MCF 10A (cell line): ENCODE measurements at regions not wholly inside any gene's neighbourhood (a gene's known extent, or its start where the extent isn't known, plus 50 kb on each side); places are given as distances from the start of the nearest gene placed in this dataset.

Experiments
- BruUV-seq: library from RNA; stranded (reverse); fragments of 400-500 nt; replicated peaks from 2 replicates; lab custom pipeline; 2021; lab: Mats Ljungman, UMichigan
- CTCF ChIA-PET: fragments of 300-600 bp; sonication (Branson Sonifier 250); formaldehyde crosslinking; extraction: SDS; loops from one replicate; lab custom pipeline; 2021; ENCODE audit warnings: antibody characterized with exemption, inconsistent platforms; lab: Yijun Ruan, JAX
- POLR2A ChIA-PET: fragments of 300-600, 350-650 bp; sonication (Branson Sonifier 250); formaldehyde crosslinking; extraction: SDS; loops from one replicate; lab custom pipeline; 2020; ENCODE audit warnings: antibody characterized with exemption, inconsistent platforms; lab: Yijun Ruan, JAX
- DNase-seq: peaks from one replicate; pipeline ENCODE4 v3.0.0-alpha.2; 2018; ENCODE audit not compliant: unreplicated experiment
- H3K27ac Mint-ChIP-seq: one replicate; pipeline ENCODE4 v1.8.0; 2022; ENCODE audit warnings: mild to moderate bottlenecking, low read depth, mixed read lengths; ENCODE audit not compliant: unreplicated experiment
- H3K27me3 Mint-ChIP-seq: one replicate; pipeline ENCODE4 v1.8.0; 2022; ENCODE audit warnings: mixed read lengths; ENCODE audit not compliant: insufficient read depth, unreplicated experiment
- H3K36me3 Mint-ChIP-seq: one replicate; pipeline ENCODE4 v1.8.0; 2022; ENCODE audit warnings: mild to moderate bottlenecking, moderate library complexity, mixed read lengths; ENCODE audit not compliant: insufficient read depth, unreplicated experiment
- H3K4me1 Mint-ChIP-seq: one replicate; pipeline ENCODE4 v1.8.0; 2022; ENCODE audit warnings: mixed read lengths; ENCODE audit not compliant: insufficient read depth, unreplicated experiment
- H3K4me3 Mint-ChIP-seq: one replicate; pipeline ENCODE4 v1.8.0; 2022; ENCODE audit warnings: mild to moderate bottlenecking, moderate library complexity, mixed read lengths; ENCODE audit not compliant: unreplicated experiment
- H3K9me3 Mint-ChIP-seq: one replicate; pipeline ENCODE4 v1.8.0; 2022; ENCODE audit warnings: mixed read lengths; ENCODE audit not compliant: unreplicated experiment
- CTCF ChIP-seq: fragments of 200-600 bp; IDR thresholded peaks from one replicate; pipeline ENCODE4 v1.8.0; 2022; ENCODE audit warnings: antibody characterized with exemption, mild to moderate bottlenecking; ENCODE audit not compliant: unreplicated experiment
- intact Hi-C: fragments of 100-400 bp; cut with micrococcal nuclease; formaldehyde crosslinking; loops from 2 replicates; pipeline ENCODE4 v1.14.1; 2022

- no TSS peak for BruUV-seq
- H3K27ac Mint-ChIP-seq = no peak overlapping the region
- CTCF ChIA-PET = no interaction called here
- DNase-seq = no peak
- no peak overlapping the region for H3K4me3 Mint-ChIP-seq
- peaks cover 76% of the 10 kb centered on the region for H3K27me3 Mint-ChIP-seq
- peaks cover 8% of the 10 kb centered on the region for H3K9me3 Mint-ChIP-seq
- no peak for TF ChIP-seq CTCF
- intact Hi-C loops = no loop called here
- POLR2A ChIA-PET = no interaction called here
- no peaks in the 10 kb centered on the region for H3K36me3 Mint-ChIP-seq
- peaks cover 4% of the 10 kb centered on the region for H3K4me1 Mint-ChIP-seq
These were observed 54.6 kb upstream of the IGLL5 start for GRCh38 chr22:22833059-22833458.

GRCh38 chr22:22833488-22833887 lies 54.1 kb upstream of the IGLL5 start:
- H3K4me1 Mint-ChIP-seq = peaks cover 4% of the 10 kb centered on the region
- ChIA-PET CTCF (no interaction called here), POLR2A (no interaction called here)
- H3K9me3 Mint-ChIP-seq = peaks cover 8% of the 10 kb centered on the region
- peaks cover 73% of the 10 kb centered on the region for H3K27me3 Mint-ChIP-seq
- H3K4me3 Mint-ChIP-seq = no peak overlapping the region
- DNase-seq = no peak
- no peaks in the 10 kb centered on the region for H3K36me3 Mint-ChIP-seq
- BruUV-seq = no TSS peak
- H3K27ac Mint-ChIP-seq = no peak overlapping the region
- no peak for TF ChIP-seq CTCF
- intact Hi-C loops = no loop called here

GRCh38 chr22:22834204-22834603 lies 53.4 kb upstream of the IGLL5 start:
- Mint-ChIP-seq H3K4me1 (peaks cover 4% of the 10 kb centered on the region), H3K4me3 (no peak overlapping the region), H3K9me3 (peaks cover 8% of the 10 kb centered on the region), H3K36me3 (no peaks in the 10 kb centered on the region), H3K27me3 (peaks cover 73% of the 10 kb centered on the region), H3K27ac (no peak overlapping the region)
- ChIA-PET POLR2A (no interaction called here), CTCF (interaction anchor here (0.7 to 1.1 kb wide), 3 partner anchors 11 to 14 kb away, joined by 3 read pairs; no protein-coding TSS in a partner anchor)
- DNase-seq = no peak
- BruUV-seq = no TSS peak
- TF ChIP-seq CTCF = no peak
- intact Hi-C loops = no loop called here

- H3K27ac Mint-ChIP-seq = no peak overlapping the region
- no peak for DNase-seq
- no peak for TF ChIP-seq CTCF
- CTCF ChIA-PET = interaction anchor here (0.9 to 1.1 kb wide), 2 partner anchors 12 to 13 kb away, joined by 3 read pairs; no protein-coding TSS in a partner anchor
- intact Hi-C loops = no loop called here
- peaks cover 8% of the 10 kb centered on the region for H3K9me3 Mint-ChIP-seq
- H3K4me3 Mint-ChIP-seq = no peak overlapping the region
- H3K4me1 Mint-ChIP-seq = peaks cover 4% of the 10 kb centered on the region
- POLR2A ChIA-PET = no interaction called here
- no TSS peak for BruUV-seq
- H3K27me3 Mint-ChIP-seq = peaks cover 73% of the 10 kb centered on the region
- no peaks in the 10 kb centered on the region for H3K36me3 Mint-ChIP-seq
These were observed 52.8 kb upstream of the IGLL5 start for GRCh38 chr22:22834783-22835182.
